Uterus (tissue), 2 donors: ENCODE measurements at regions not wholly inside any gene's neighbourhood (a gene's known extent, or its start where the extent isn't known, plus 50 kb on each side); places are given as distances from the start of the nearest gene placed in this dataset.

Experiments used
- CTCF ChIP-seq, 4 experiments: fragments of 200-600 bp in 2 of 4; fragments of 450-650 bp in 2 of 4; sonication (generic) in 2 of 4; IDR thresholded peaks; one replicate each; pipeline ENCODE4 v1.5.1; 2016 to 2019; ENCODE audit warnings: antibody characterized with exemption in 4 of 4, mild to moderate bottlenecking in 2 of 4, moderate library complexity in 1 of 4
- POLR2A ChIP-seq, 2 donors: fragments of 450-650 bp; IDR thresholded peaks; one replicate each; pipeline ENCODE4 v1.6.1; 2016; ENCODE audit warnings: antibody characterized with exemption in 2 of 2, mild to moderate bottlenecking in 1 of 2, moderate library complexity in 1 of 2

GRCh38 chr6:22231050-22231449 lies 65.8 kb downstream of the PRL start:
- TF ChIP-seq POLR2A (IDR thresholded peaks at IDR 0.05) (no peak), CTCF (IDR thresholded peaks at IDR 0.05) (no peak)
